ENCODE measurements at regions not wholly inside any gene's neighbourhood (a gene's known extent, or its start where the extent isn't known, plus 50 kb on each side); places are given as distances from the start of the nearest gene placed in this dataset.
A peak's percentile ranks its signal among the peaks of the same experiment; 100 is the strongest.

DNA sequence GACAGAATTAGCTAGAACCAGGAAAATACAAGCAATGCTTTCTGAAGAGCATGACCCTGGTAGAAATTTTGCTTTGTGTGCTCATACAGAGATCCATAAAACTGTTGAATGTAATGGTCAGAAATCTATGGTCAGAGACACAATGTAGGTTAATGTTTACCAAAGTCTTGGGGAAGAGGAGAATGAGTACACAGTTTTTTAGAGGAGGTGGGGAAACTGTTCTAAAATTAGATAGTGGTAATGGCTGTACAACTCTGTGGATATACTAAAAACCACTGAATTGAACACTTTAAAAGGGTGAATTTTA is 109.5 kb upstream of the ARHGAP5 start (continued):
- TF ChIP-seq USF1 (IDR thresholded peaks at IDR 0.05; ENCODE audit: borderline replicate concordance, low read depth), result no peak
- TF ChIP-seq REST (IDR thresholded peaks at IDR 0.05; ENCODE audit: low read depth, low read length), result no peak

GRCh38 chr14:31968107-31968810 is 108.8 kb upstream of the ARHGAP5 start:
- no peak for TF ChIP-seq ELF1 (IDR thresholded peaks at IDR 0.05)
- Histone ChIP-seq H3K4me1 (ENCODE audit: control insufficient read depth in 1 of 2, insufficient read depth in 2 of 2, low read depth in 1 of 2, low read length in 1 of 2) (peaks cover 13 to 15% of the 10 kb centered on the region in 2 experiments), H2AFZ (ENCODE audit: low read depth) (no peak overlapping the region), H3K4me2 (peak overlapping the region; percentile 51), H3K27ac (ENCODE audit: low read depth in 2 of 2, low read length in 1 of 2) (peak overlapping the region; percentile 22 to 66; a peak in 2 of 4 replicates), H3F3A (replicated peaks; ENCODE audit: insufficient read depth) (no peaks in the 10 kb centered on the region), H3K27me3 (ENCODE audit: insufficient read depth) (no peaks in the 10 kb centered on the region), H3K79me2 (ENCODE audit: insufficient read depth) (no peaks in the 10 kb centered on the region), H3K9me3 (0 out of 2 replicates have a peak, but pooled peaks cover 3% of the 10 kb centered on the region), H3K36me3 (replicated peaks in 1 of 2; ENCODE audit: control insufficient read depth in 1 of 2, insufficient read depth in 2 of 2, low read length in 1 of 2) (no peaks in the 10 kb centered on the region), H4K20me1 (ENCODE audit: insufficient read depth) (no peaks in the 10 kb centered on the region), H3K9me2 (no peaks in the 10 kb centered on the region), H3K9ac (no peak overlapping the region), H3K4me3 (ENCODE audit: low read depth in 2 of 2, low read length in 1 of 2) (no peak overlapping the region)
- ChIA-PET CTCF (interaction anchor here (0.8 to 1.7 kb wide), 2 partner anchors 15 to 592 kb away, joined by 3 to 5 read pairs; no protein-coding TSS in a partner anchor), POLR2A (no interaction called here)
- no peak for DNase-seq
- 76% methylated on average over 4 of the region's 4 CpGs for WGBS (ENCODE audit: low lambda C conversion rate)

GRCh38 chr14:31968956-31969698 is 108.0 kb upstream of the ARHGAP5 start:
- peaks cover 13 to 15% of the 10 kb centered on the region in 2 experiments for H3K4me1 ChIP-seq (ENCODE audit: control insufficient read depth in 1 of 2, insufficient read depth in 2 of 2, low read depth in 1 of 2, low read length in 1 of 2)
- no peaks in the 10 kb centered on the region for H3K79me2 ChIP-seq (ENCODE audit: insufficient read depth)
- WGBS (ENCODE audit: low lambda C conversion rate), result 75% methylated on average over 5 of the region's 5 CpGs
- no peaks in the 10 kb centered on the region for H3F3A ChIP-seq (replicated peaks; ENCODE audit: insufficient read depth)
- ChIA-PET POLR2A (interaction anchor here (0.6 kb wide), 1 partner anchor 361 kb away, joined by 3 read pairs; no protein-coding TSS in a partner anchor), CTCF (interaction anchor here (0.7 to 1.7 kb wide), 4 partner anchors 15 to 591 kb away, joined by 3 to 5 read pairs (median 4); no protein-coding TSS in a partner anchor)
- H3K27ac ChIP-seq (ENCODE audit: low read depth in 2 of 2, low read length in 1 of 2), result peak overlapping the region; percentile 60 to 66
- 0 out of 4 replicates have a peak overlapping the region, but pooled peaks of 1 of the 2 experiments have one; percentile 4 for H3K4me3 ChIP-seq (ENCODE audit: low read depth in 2 of 2, low read length in 1 of 2)
- H3K4me2 ChIP-seq, result peak overlapping the region; percentile 51
- H3K9me3 ChIP-seq, result 0 out of 2 replicates have a peak, but pooled peaks cover 3% of the 10 kb centered on the region
- no peaks in the 10 kb centered on the region for H4K20me1 ChIP-seq (ENCODE audit: insufficient read depth)
- H3K27me3 ChIP-seq (ENCODE audit: insufficient read depth), result no peaks in the 10 kb centered on the region
- H3K9me2 ChIP-seq, result no peaks in the 10 kb centered on the region
- no peak for DNase-seq
- H3K36me3 ChIP-seq (replicated peaks in 1 of 2; ENCODE audit: control insufficient read depth in 1 of 2, insufficient read depth in 2 of 2, low read length in 1 of 2), result no peaks in the 10 kb centered on the region
- no peak overlapping the region for H3K9ac ChIP-seq
- no peak overlapping the region for H2AFZ ChIP-seq (ENCODE audit: low read depth)
- TF ChIP-seq SMC3 (IDR thresholded peaks at IDR 0.05; ENCODE audit: low read depth, low read length) (no peak), TEAD4 (IDR thresholded peaks at IDR 0.05; ENCODE audit: borderline replicate concordance, insufficient read depth) (no peak), PBX3 (IDR thresholded peaks at IDR 0.05) (peak; percentile 39; the same call in 1 of the 2 replicates), ZBTB33 (IDR thresholded peaks at IDR 0.05; ENCODE audit: borderline replicate concordance, low read depth) (no peak), ELF1 (IDR thresholded peaks at IDR 0.05) (no peak), MEF2A (IDR thresholded peaks at IDR 0.05; ENCODE audit: borderline replicate concordance, low read depth) (no peak), TCF12 (IDR thresholded peaks at IDR 0.05) (no peak), REST (IDR thresholded peaks at IDR 0.05; ENCODE audit: low read depth, low read length) (no peak)
